Activated CD4-positive, alpha-beta T cell treated with anti-CD3 and anti-CD28 coated beads, Interleukin-2, amount 10 ng/mL, durations not matched to agents 24 days and 14 days (primary cell): ENCODE measurements at regions not wholly inside any gene's neighbourhood (a gene's known extent, or its start where the extent isn't known, plus 50 kb on each side); places are given as distances from the start of the nearest gene placed in this dataset.

Source experiments
- DNase-seq: peaks from one replicate; pipeline ENCODE4 v3.0.0; 2022
- H3K27ac Mint-ChIP-seq: one replicate; pipeline ENCODE4 v1.8.0; 2022; ENCODE audit warnings: mild to moderate bottlenecking, mixed read lengths
- H3K27me3 Mint-ChIP-seq: one replicate; pipeline ENCODE4 v1.8.0; 2022; ENCODE audit warnings: mixed read lengths
- H3K36me3 Mint-ChIP-seq: one replicate; pipeline ENCODE4 v1.8.0; 2022; ENCODE audit warnings: low read depth, mild to moderate bottlenecking, mixed read lengths
- H3K4me1 Mint-ChIP-seq: one replicate; pipeline ENCODE4 v1.8.0; 2021; ENCODE audit warnings: mixed read lengths
- H3K4me3 Mint-ChIP-seq: one replicate; pipeline ENCODE4 v1.8.0; 2022; ENCODE audit warnings: mild to moderate bottlenecking, moderate library complexity, mixed read lengths
- H3K9me3 Mint-ChIP-seq: one replicate; pipeline ENCODE4 v1.8.0; 2021; ENCODE audit warnings: mixed read lengths
- intact Hi-C: fragments of 100-400 bp; cut with micrococcal nuclease; formaldehyde crosslinking; loops from one replicate; pipeline ENCODE4 v1.15.1; 2023

- no peaks in the 10 kb centered on the region for H3K27me3 Mint-ChIP-seq
- no peak overlapping the region for H3K4me3 Mint-ChIP-seq
- H3K36me3 Mint-ChIP-seq = no peaks in the 10 kb centered on the region
- intact Hi-C loops = no loop called here
- H3K9me3 Mint-ChIP-seq = no peaks in the 10 kb centered on the region
- no peak overlapping the region for H3K27ac Mint-ChIP-seq
- no peaks in the 10 kb centered on the region for H3K4me1 Mint-ChIP-seq
- no peak for DNase-seq
Measured at GRCh38 chr2:223503746-223504145, 98.4 kb downstream of the SCG2 start.

- Mint-ChIP-seq H3K36me3 (no peaks in the 10 kb centered on the region), H3K9me3 (no peaks in the 10 kb centered on the region), H3K4me1 (no peaks in the 10 kb centered on the region), H3K27ac (no peak overlapping the region), H3K27me3 (no peaks in the 10 kb centered on the region), H3K4me3 (no peak overlapping the region)
- intact Hi-C loops = no loop called here
- no peak for DNase-seq
Measured at GRCh38 chr2:223508372-223508771, 93.8 kb downstream of the SCG2 start.

DNA sequence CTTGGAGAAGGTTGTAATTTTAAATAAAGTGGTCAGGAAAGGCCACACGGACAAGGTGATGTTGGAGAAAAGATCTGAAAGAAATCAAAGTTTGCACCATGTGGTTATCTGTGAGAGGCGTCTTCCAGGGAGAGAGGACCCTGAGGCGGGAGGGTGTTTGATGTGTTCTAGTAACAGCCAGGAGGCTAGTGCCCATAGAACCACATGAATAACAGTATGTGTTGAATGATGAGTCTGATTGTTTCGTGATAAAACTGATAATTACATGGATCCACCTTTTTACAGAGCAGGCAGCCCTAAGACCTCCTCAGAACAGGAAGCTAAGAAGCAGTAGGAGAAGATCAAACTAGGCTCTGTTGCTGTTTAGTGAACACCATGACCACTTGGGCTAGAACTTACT, 91.4 kb downstream of the SCG2 start:
- intact Hi-C loops = no loop called here

DNA sequence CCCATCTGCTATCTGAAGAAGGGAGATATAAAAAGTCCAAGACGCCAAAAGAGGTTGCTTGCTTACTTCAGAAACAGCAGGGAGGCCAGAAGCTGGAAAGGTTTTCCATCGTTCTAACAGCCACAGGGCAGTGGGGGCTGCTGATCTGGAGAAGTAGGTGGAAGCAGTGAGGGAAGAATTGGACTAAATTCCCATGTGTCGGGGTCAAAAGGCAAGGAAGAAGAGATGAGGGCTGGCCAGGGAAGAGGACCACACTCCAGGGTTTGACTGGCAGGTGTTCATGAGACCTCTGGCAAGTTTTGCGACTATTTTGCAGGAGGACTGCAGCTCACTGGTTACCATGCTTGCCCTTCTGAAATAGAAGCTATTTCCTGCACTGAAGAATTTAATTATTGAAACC, 91.0 kb downstream of the SCG2 start:
- Mint-ChIP-seq H3K4me1 (no peaks in the 10 kb centered on the region), H3K27me3 (no peaks in the 10 kb centered on the region), H3K9me3 (no peaks in the 10 kb centered on the region), H3K4me3 (no peak overlapping the region), H3K27ac (no peak overlapping the region), H3K36me3 (no peaks in the 10 kb centered on the region)
- no peak for DNase-seq
- intact Hi-C loops = no loop called here

More for the DNA sequence above, 91.4 kb downstream of the SCG2 start:
- no peak for DNase-seq
- H3K27me3 Mint-ChIP-seq = no peaks in the 10 kb centered on the region
- H3K27ac Mint-ChIP-seq = no peak overlapping the region
- H3K9me3 Mint-ChIP-seq = no peaks in the 10 kb centered on the region
- no peaks in the 10 kb centered on the region for H3K4me1 Mint-ChIP-seq
- H3K4me3 Mint-ChIP-seq = no peak overlapping the region
- H3K36me3 Mint-ChIP-seq = no peaks in the 10 kb centered on the region

- Mint-ChIP-seq H3K4me3 (no peak overlapping the region), H3K27ac (no peak overlapping the region), H3K4me1 (no peaks in the 10 kb centered on the region), H3K27me3 (no peaks in the 10 kb centered on the region), H3K36me3 (no peaks in the 10 kb centered on the region), H3K9me3 (no peaks in the 10 kb centered on the region)
- DNase-seq = no peak
- intact Hi-C loops = no loop called here
Measured at GRCh38 chr2:223513771-223514455, 88.2 kb downstream of the SCG2 start.

DNA sequence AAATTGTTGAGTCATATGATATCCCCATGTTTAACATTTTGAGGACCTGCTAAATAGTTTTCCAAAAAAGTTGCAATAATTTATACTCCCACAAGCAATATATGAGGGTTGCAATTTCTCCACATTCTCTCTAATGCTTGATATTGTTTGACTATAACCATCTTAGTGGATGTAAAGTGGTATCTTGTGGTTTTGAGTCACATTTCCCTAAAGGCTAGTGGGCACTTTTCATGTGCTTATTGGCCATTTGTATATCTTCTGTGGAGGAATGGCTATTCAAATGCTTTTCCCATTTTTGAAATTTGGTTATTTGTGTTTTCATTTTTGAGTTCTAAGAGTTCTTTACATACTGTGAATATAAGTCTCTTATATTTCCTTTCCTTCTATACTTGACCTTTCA, 82.7 kb downstream of the SCG2 start:
- no peak overlapping the region for H3K4me3 Mint-ChIP-seq
- no peaks in the 10 kb centered on the region for H3K27me3 Mint-ChIP-seq
- no peak for DNase-seq
- H3K4me1 Mint-ChIP-seq = no peaks in the 10 kb centered on the region
- intact Hi-C loops = no loop called here
- no peaks in the 10 kb centered on the region for H3K36me3 Mint-ChIP-seq
- H3K9me3 Mint-ChIP-seq = no peaks in the 10 kb centered on the region
- H3K27ac Mint-ChIP-seq = no peak overlapping the region

DNA sequence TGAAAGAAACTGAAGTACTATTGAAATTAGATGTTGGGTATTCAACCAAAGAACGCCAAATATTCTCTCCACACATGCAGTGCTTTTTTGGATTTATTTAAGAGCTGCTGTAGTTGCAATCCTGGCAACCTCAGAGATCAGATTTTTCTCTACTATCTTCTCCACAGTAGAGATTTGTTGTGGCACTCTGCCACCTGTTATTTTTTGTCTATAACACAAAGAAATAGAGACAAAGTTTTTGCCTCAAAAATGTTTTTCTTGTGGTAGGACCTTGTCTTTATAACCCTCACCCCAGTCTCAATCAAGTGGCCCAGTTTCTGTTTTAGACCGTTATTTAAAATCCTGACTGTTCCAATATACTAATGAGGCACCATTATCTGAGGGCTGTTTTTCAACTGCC, 79.4 kb downstream of the SCG2 start:
- H3K27me3 Mint-ChIP-seq = no peaks in the 10 kb centered on the region
- no peak overlapping the region for H3K4me3 Mint-ChIP-seq
- no peaks in the 10 kb centered on the region for H3K36me3 Mint-ChIP-seq
- no peak overlapping the region for H3K27ac Mint-ChIP-seq
- DNase-seq = no peak
- no peaks in the 10 kb centered on the region for H3K9me3 Mint-ChIP-seq
- H3K4me1 Mint-ChIP-seq = no peaks in the 10 kb centered on the region
- intact Hi-C loops = no loop called here

GRCh38 chr2:223523551-223524001, 78.6 kb downstream of the SCG2 start:
- Mint-ChIP-seq H3K36me3 (no peaks in the 10 kb centered on the region), H3K9me3 (no peaks in the 10 kb centered on the region), H3K27me3 (no peaks in the 10 kb centered on the region), H3K27ac (no peak overlapping the region), H3K4me3 (no peak overlapping the region), H3K4me1 (no peaks in the 10 kb centered on the region)
- intact Hi-C loops = no loop called here
- no peak for DNase-seq

GRCh38 chr2:223524066-223524465, 78.1 kb downstream of the SCG2 start:
- Mint-ChIP-seq H3K36me3 (no peaks in the 10 kb centered on the region), H3K27ac (no peak overlapping the region), H3K4me1 (no peaks in the 10 kb centered on the region), H3K9me3 (no peaks in the 10 kb centered on the region), H3K4me3 (no peak overlapping the region), H3K27me3 (no peaks in the 10 kb centered on the region)
- intact Hi-C loops = no loop called here
- no peak for DNase-seq

DNA sequence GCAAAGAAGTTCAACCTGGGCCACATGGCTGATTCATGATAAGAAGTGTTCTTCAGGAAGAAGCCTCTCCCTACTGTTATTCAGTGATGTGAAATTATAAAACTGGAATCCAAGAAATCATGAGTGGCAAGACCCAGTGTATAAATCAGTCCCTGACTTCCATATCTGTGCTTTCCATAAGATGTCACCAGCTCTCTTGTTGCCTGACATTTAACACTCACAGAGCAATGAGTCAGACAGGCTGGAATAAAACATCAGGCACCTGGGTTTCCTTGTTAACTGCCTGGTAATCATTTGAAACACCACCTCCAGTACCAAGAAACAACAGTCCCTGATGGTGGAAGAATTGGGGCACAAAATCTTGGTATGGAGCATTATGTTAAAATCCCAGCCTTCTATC, 76.1 kb downstream of the SCG2 start:
- Mint-ChIP-seq H3K9me3 (no peaks in the 10 kb centered on the region), H3K27me3 (no peaks in the 10 kb centered on the region), H3K4me3 (no peak overlapping the region), H3K27ac (no peak overlapping the region), H3K4me1 (no peaks in the 10 kb centered on the region), H3K36me3 (no peaks in the 10 kb centered on the region)
- DNase-seq = no peak
- intact Hi-C loops = no loop called here

DNA sequence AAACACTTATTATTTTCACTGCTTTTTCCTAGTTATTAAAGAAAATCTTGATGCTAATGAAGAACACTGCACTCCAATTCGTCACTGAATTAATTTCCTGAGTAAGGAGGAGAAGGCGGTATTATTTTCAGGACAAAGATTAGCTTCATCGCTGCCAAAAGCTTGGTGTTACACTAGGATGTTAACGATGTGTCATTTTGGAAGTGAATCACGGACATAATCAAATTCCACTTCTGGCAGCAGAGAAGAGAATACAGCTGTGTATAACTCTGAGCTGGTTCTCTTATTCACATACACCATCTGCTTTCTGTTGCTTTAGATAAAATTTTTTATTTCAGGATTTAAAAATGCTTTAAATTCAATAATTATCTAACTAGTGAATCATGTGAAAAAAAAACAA, 74.1 kb downstream of the SCG2 start:
- Mint-ChIP-seq H3K4me3 (no peak overlapping the region), H3K27ac (no peak overlapping the region), H3K27me3 (no peaks in the 10 kb centered on the region), H3K36me3 (no peaks in the 10 kb centered on the region), H3K4me1 (no peaks in the 10 kb centered on the region), H3K9me3 (no peaks in the 10 kb centered on the region)
- intact Hi-C loops = no loop called here
- no peak for DNase-seq

GRCh38 chr2:223529696-223530095, 72.5 kb downstream of the SCG2 start:
- Mint-ChIP-seq H3K4me1 (no peaks in the 10 kb centered on the region), H3K36me3 (no peaks in the 10 kb centered on the region), H3K4me3 (no peak overlapping the region), H3K27me3 (no peaks in the 10 kb centered on the region), H3K9me3 (no peaks in the 10 kb centered on the region), H3K27ac (no peak overlapping the region)
- intact Hi-C loops = no loop called here
- DNase-seq = no peak

DNA sequence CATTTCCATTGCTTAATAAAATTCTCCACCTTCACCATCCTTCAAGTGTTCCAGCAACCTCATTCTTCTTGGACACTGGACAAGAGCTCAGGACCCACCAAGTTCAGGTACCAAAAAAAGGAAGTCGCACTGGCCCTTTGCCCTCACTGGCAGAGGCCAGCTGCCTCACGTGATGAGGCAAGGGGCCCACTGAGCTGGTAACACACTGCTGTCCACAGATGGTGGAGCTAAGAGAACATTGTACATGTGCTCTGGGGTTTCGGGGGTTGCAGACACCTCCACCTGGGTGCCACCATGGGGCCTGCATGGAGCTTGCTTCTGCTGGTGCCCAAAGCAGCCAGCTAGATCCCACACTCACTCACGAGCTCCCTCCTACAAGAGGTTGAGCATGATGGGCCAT, 71.3 kb downstream of the SCG2 start:
- intact Hi-C loops = no loop called here

GRCh38 chr2:223532161-223532560, 70.0 kb downstream of the SCG2 start:
- Mint-ChIP-seq H3K4me1 (no peaks in the 10 kb centered on the region), H3K4me3 (no peak overlapping the region), H3K27ac (no peak overlapping the region), H3K27me3 (no peaks in the 10 kb centered on the region), H3K9me3 (no peaks in the 10 kb centered on the region), H3K36me3 (no peaks in the 10 kb centered on the region)
- DNase-seq = no peak
- intact Hi-C loops = no loop called here

More for the DNA sequence above, 71.3 kb downstream of the SCG2 start:
- no peaks in the 10 kb centered on the region for H3K4me1 Mint-ChIP-seq
- H3K27ac Mint-ChIP-seq = no peak overlapping the region
- H3K9me3 Mint-ChIP-seq = no peaks in the 10 kb centered on the region
- H3K27me3 Mint-ChIP-seq = no peaks in the 10 kb centered on the region
- H3K36me3 Mint-ChIP-seq = no peaks in the 10 kb centered on the region
- DNase-seq = no peak
- H3K4me3 Mint-ChIP-seq = no peak overlapping the region

DNA sequence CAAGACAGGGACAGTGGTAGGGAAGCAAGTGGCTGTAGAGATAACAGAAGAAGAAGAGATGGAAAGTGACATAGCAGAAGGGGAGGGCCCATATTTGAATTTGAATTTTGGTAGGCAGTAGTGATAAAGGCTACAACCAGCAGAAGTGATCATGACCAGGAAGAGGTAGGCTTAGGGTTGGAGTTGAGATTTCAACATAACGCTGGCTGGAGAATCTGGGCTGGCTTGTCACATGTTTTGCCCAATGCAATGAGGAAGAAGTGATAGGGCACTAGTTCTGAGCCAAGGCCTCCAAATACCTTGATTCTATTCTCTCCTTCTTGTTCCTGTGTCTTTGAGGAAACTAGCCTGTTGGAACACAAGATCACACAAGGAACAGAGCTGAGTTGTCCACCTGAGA, 69.4 kb downstream of the SCG2 start:
- no peaks in the 10 kb centered on the region for H3K4me1 Mint-ChIP-seq
- H3K36me3 Mint-ChIP-seq = no peaks in the 10 kb centered on the region
- H3K9me3 Mint-ChIP-seq = no peaks in the 10 kb centered on the region
- no peak overlapping the region for H3K4me3 Mint-ChIP-seq
- no peak for DNase-seq
- H3K27me3 Mint-ChIP-seq = no peaks in the 10 kb centered on the region
- intact Hi-C loops = no loop called here
- no peak overlapping the region for H3K27ac Mint-ChIP-seq
